Chondrocyte (in vitro differentiated cells): ENCODE measurements at regions not wholly inside any gene's neighbourhood (a gene's known extent, or its start where the extent isn't known, plus 50 kb on each side); places are given as distances from the start of the nearest gene placed in this dataset.

Experiments used
- DNase-seq: peaks from one replicate; pipeline ENCODE4 v3.0.0; 2021; ENCODE audit warnings: mixed read lengths, low spot score
- H3K27ac Mint-ChIP-seq: one replicate; pipeline ENCODE4 v1.8.0; 2021; ENCODE audit warnings: mild to moderate bottlenecking, moderate library complexity, mixed read lengths; ENCODE audit not compliant: unreplicated experiment
- H3K27me3 Mint-ChIP-seq: 2 replicates; pipeline ENCODE4 v1.8.0; 2021; ENCODE audit warnings: low read depth, mixed read lengths
- H3K36me3 Mint-ChIP-seq: 2 replicates; pipeline ENCODE4 v1.8.0; 2021; ENCODE audit warnings: low read depth, mixed read lengths
- H3K4me1 Mint-ChIP-seq: 2 replicates; pipeline ENCODE4 v1.8.0; 2021; ENCODE audit warnings: low read depth, mild to moderate bottlenecking, mixed read lengths
- H3K4me3 Mint-ChIP-seq: one replicate; pipeline ENCODE4 v1.8.0; 2021; ENCODE audit warnings: mild to moderate bottlenecking, moderate library complexity, mixed read lengths; ENCODE audit not compliant: unreplicated experiment
- H3K9me3 Mint-ChIP-seq: 2 replicates; pipeline ENCODE4 v1.8.0; 2021; ENCODE audit warnings: low read depth, mixed read lengths
- TF ChIP-seq, protein P1 (sequence below): fragments of 200-600 bp; sonication (generic); IDR thresholded peaks from 2 replicates; pipeline ENCODE4 v1.5.0; 2021; ENCODE audit warnings: antibody characterized with exemption, mild to moderate bottlenecking, moderate library complexity

- no peak for DNase-seq
- H3K36me3 Mint-ChIP-seq = no peaks in the 10 kb centered on the region
- H3K9me3 Mint-ChIP-seq = peaks cover 9% of the 10 kb centered on the region
- no peaks in the 10 kb centered on the region for H3K27me3 Mint-ChIP-seq
- TF ChIP-seq, protein P1, sequence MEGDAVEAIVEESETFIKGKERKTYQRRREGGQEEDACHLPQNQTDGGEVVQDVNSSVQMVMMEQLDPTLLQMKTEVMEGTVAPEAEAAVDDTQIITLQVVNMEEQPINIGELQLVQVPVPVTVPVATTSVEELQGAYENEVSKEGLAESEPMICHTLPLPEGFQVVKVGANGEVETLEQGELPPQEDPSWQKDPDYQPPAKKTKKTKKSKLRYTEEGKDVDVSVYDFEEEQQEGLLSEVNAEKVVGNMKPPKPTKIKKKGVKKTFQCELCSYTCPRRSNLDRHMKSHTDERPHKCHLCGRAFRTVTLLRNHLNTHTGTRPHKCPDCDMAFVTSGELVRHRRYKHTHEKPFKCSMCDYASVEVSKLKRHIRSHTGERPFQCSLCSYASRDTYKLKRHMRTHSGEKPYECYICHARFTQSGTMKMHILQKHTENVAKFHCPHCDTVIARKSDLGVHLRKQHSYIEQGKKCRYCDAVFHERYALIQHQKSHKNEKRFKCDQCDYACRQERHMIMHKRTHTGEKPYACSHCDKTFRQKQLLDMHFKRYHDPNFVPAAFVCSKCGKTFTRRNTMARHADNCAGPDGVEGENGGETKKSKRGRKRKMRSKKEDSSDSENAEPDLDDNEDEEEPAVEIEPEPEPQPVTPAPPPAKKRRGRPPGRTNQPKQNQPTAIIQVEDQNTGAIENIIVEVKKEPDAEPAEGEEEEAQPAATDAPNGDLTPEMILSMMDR = no peak
- no peak overlapping the region for H3K27ac Mint-ChIP-seq
- no peak overlapping the region for H3K4me3 Mint-ChIP-seq
- H3K4me1 Mint-ChIP-seq = no peaks in the 10 kb centered on the region
Measured at GRCh38 chr6:19943042-19943441, 105.9 kb downstream of the ID4 start.

- Mint-ChIP-seq H3K9me3 (peaks cover 26% of the 10 kb centered on the region), H3K36me3 (no peaks in the 10 kb centered on the region), H3K4me1 (no peaks in the 10 kb centered on the region), H3K27me3 (no peaks in the 10 kb centered on the region), H3K27ac (no peak overlapping the region), H3K4me3 (no peak overlapping the region)
- TF ChIP-seq, protein P1 = no peak
- no peak for DNase-seq
Measured at GRCh38 chr6:19945843-19946358, 108.7 kb downstream of the ID4 start.

- DNase-seq = no peak
- Mint-ChIP-seq H3K27me3 (no peaks in the 10 kb centered on the region), H3K9me3 (peaks cover 34% of the 10 kb centered on the region), H3K27ac (no peak overlapping the region), H3K4me3 (no peak overlapping the region), H3K4me1 (no peaks in the 10 kb centered on the region), H3K36me3 (no peaks in the 10 kb centered on the region)
- TF ChIP-seq, protein P1 = no peak
Measured at GRCh38 chr6:19949155-19949554, 112.0 kb downstream of the ID4 start.

- Mint-ChIP-seq H3K36me3 (no peaks in the 10 kb centered on the region), H3K9me3 (peaks cover 12% of the 10 kb centered on the region), H3K4me1 (no peaks in the 10 kb centered on the region), H3K27me3 (peaks cover 5% of the 10 kb centered on the region), H3K27ac (no peak overlapping the region), H3K4me3 (no peak overlapping the region)
- TF ChIP-seq, protein P1 = no peak
- DNase-seq = no peak
Measured at GRCh38 chr6:19964115-19964514, 126.9 kb downstream of the ID4 start.

GRCh38 chr6:19968201-19968600 lies 131.0 kb downstream of the ID4 start:
- H3K27me3 Mint-ChIP-seq = peaks cover 5% of the 10 kb centered on the region
- TF ChIP-seq, protein P1 = no peak
- no peaks in the 10 kb centered on the region for H3K4me1 Mint-ChIP-seq
- H3K4me3 Mint-ChIP-seq = no peak overlapping the region
- H3K27ac Mint-ChIP-seq = no peak overlapping the region
- no peak for DNase-seq
- H3K36me3 Mint-ChIP-seq = no peaks in the 10 kb centered on the region
- peaks cover 4% of the 10 kb centered on the region for H3K9me3 Mint-ChIP-seq
